Peyer's patch (tissue), 4 donors: ENCODE measurements at regions not wholly inside any gene's neighbourhood (a gene's known extent, or its start where the extent isn't known, plus 50 kb on each side); places are given as distances from the start of the nearest gene placed in this dataset.

Source experiments
- DNase-seq, 3 donors: peaks; one replicate each; pipeline ENCODE4 v3.0.0-alpha.2; 2017 to 2019
- H3K27ac ChIP-seq, 4 donors: fragments of 200-600 bp; sonication (generic); one replicate each; pipeline ENCODE4 v1.5.1; 2016 to 2019
- H3K27me3 ChIP-seq, 2 donors: fragments of 200-600 bp; sonication (generic); one replicate each; pipeline ENCODE4 v1.5.1; 2019
- H3K36me3 ChIP-seq, 3 donors: fragments of 200-600 bp; sonication (generic); one replicate each; pipeline ENCODE4 v1.5.1; 2016 to 2019
- H3K4me1 ChIP-seq, 4 donors: fragments of 200-600 bp; sonication (generic); one replicate each; pipeline ENCODE4 v1.5.1; 2016 to 2019
- H3K4me3 ChIP-seq, 4 donors: fragments of 200-600 bp; sonication (generic); 1 replicate in 3 of 4; 2 replicates in 1 of 4; pipeline ENCODE4 v1.5.1; 2016 to 2019; ENCODE audit warnings: mild to moderate bottlenecking in 1 of 4
- H3K9me3 ChIP-seq, 4 donors: fragments of 200-600 bp; sonication (generic); one replicate each; pipeline ENCODE4 v1.5.1; 2016 to 2019; ENCODE audit warnings: mild to moderate bottlenecking in 1 of 4
- CTCF ChIP-seq, 6 experiments: fragments of 450-650 bp in 4 of 6; fragments of 200-600 bp in 2 of 6; sonication (generic) in 1 of 6; IDR thresholded peaks; one replicate each; pipeline ENCODE4 v1.5.1; 2017 to 2019; ENCODE audit warnings: antibody characterized with exemption in 6 of 6, mild to moderate bottlenecking in 3 of 6, moderate library complexity in 1 of 6
- POLR2A ChIP-seq, 2 donors: fragments of 450-650 bp; IDR thresholded peaks; one replicate each; pipeline ENCODE4 v1.5.1; 2017; ENCODE audit warnings: antibody characterized with exemption in 2 of 2, mild to moderate bottlenecking in 2 of 2, moderate library complexity in 2 of 2

- Histone ChIP-seq H3K27me3 (no peaks in the 10 kb centered on the region), H3K4me3 (no peak overlapping the region), H3K27ac (no peak overlapping the region), H3K36me3 (no peaks in the 10 kb centered on the region), H3K4me1 (no peaks in the 10 kb centered on the region), H3K9me3 (no peaks in the 10 kb centered on the region)
- TF ChIP-seq CTCF (IDR thresholded peaks at IDR 0.05): no peak
- no peak for TF ChIP-seq POLR2A (IDR thresholded peaks at IDR 0.05)
- no peak for DNase-seq
These were observed 184.7 kb upstream of the JARID2 start for GRCh38 chr6:15061180-15061641.

GRCh38 chr6:15061908-15062515 lies 183.9 kb upstream of the JARID2 start:
- Histone ChIP-seq H3K4me3 (no peak overlapping the region), H3K27me3 (no peaks in the 10 kb centered on the region), H3K4me1 (no peaks in the 10 kb centered on the region), H3K9me3 (no peaks in the 10 kb centered on the region), H3K36me3 (no peaks in the 10 kb centered on the region), H3K27ac (no peak overlapping the region)
- TF ChIP-seq CTCF (IDR thresholded peaks at IDR 0.05): no peak
- no peak for TF ChIP-seq POLR2A (IDR thresholded peaks at IDR 0.05)
- DNase-seq: no peak

GRCh38 chr6:15062516-15063252 lies 183.2 kb upstream of the JARID2 start:
- H3K36me3 ChIP-seq: no peaks in the 10 kb centered on the region
- H3K4me1 ChIP-seq: no peaks in the 10 kb centered on the region
- no peak overlapping the region for H3K4me3 ChIP-seq
- H3K27ac ChIP-seq: no peak overlapping the region
- DNase-seq: no peak
- TF ChIP-seq POLR2A (IDR thresholded peaks at IDR 0.05) (no peak), CTCF (IDR thresholded peaks at IDR 0.05) (no peak)
- no peaks in the 10 kb centered on the region for H3K9me3 ChIP-seq
- no peaks in the 10 kb centered on the region for H3K27me3 ChIP-seq

GRCh38 chr6:15063253-15063853 lies 182.5 kb upstream of the JARID2 start:
- H3K9me3 ChIP-seq: no peaks in the 10 kb centered on the region
- no peaks in the 10 kb centered on the region for H3K4me1 ChIP-seq
- no peak overlapping the region for H3K4me3 ChIP-seq
- TF ChIP-seq POLR2A (IDR thresholded peaks at IDR 0.05) (no peak), CTCF (IDR thresholded peaks at IDR 0.05) (no peak)
- H3K36me3 ChIP-seq: no peaks in the 10 kb centered on the region
- DNase-seq: peak in 2 of 3 donors; percentile 26 to 54
- H3K27me3 ChIP-seq: no peaks in the 10 kb centered on the region
- no peak overlapping the region for H3K27ac ChIP-seq

GRCh38 chr6:15065261-15065989 lies 180.4 kb upstream of the JARID2 start:
- Histone ChIP-seq H3K4me1 (no peaks in the 10 kb centered on the region), H3K36me3 (no peaks in the 10 kb centered on the region), H3K27me3 (no peaks in the 10 kb centered on the region), H3K9me3 (no peaks in the 10 kb centered on the region), H3K27ac (peak overlapping the region in 1 of 4 donors; percentile 21), H3K4me3 (no peak overlapping the region)
- DNase-seq: no peak
- TF ChIP-seq POLR2A (IDR thresholded peaks at IDR 0.05): no peak
- TF ChIP-seq CTCF (IDR thresholded peaks at IDR 0.05): no peak
